K562 (cell line): ENCODE measurements at regions not wholly inside any gene's neighbourhood (a gene's known extent, or its start where the extent isn't known, plus 50 kb on each side); places are given as distances from the start of the nearest gene placed in this dataset.

ENCODE experiments used
- ATAC-seq: fragments of 200-7000 bp; cut with Tn5 transposase; 3 replicates; pipeline ENCODE4 v1.9.1; 2020; ENCODE audit warnings: moderate library complexity
- BruUV-seq: library from RNA; stranded (reverse); fragments of 400-500 nt; replicated peaks from 2 replicates; lab custom pipeline; 2021; lab: Mats Ljungman, UMichigan
- CTCF ChIA-PET: fragments of 300-600 bp; formaldehyde crosslinking; extraction: SDS; loops from one replicate; lab custom pipeline; 2021; ENCODE audit warnings: low intra/inter-chr PET ratio; lab: Yijun Ruan, JAX
- POLR2A ChIA-PET: fragments of 300-600, 350-650 bp; sonication (Branson Sonifier 250); formaldehyde crosslinking; extraction: SDS; loops from one replicate; lab custom pipeline; 2021; ENCODE audit warnings: antibody characterized with exemption, inconsistent platforms; lab: Yijun Ruan, JAX
- DNase-seq, 4 experiments: peaks; one replicate each; pipeline versions ENCODE4 v3.0.0 to v3.0.0-alpha.2; 2011 to 2018; ENCODE audit warnings: low spot score in 3 of 4, mixed read lengths in 3 of 4; ENCODE audit errors: extremely low read depth in 1 of 4
- FAIRE-seq: peaks from 2 replicates; lab custom pipeline; 2011; peaks lifted over from hg19 to GRCh38; lab: Jason Lieb, UNC
- H2AFZ ChIP-seq: 2 replicates; pipeline ENCODE4 v1.6.0; 2011; ENCODE audit warnings: low read depth, low read length, control low read depth, inconsistent platforms
- H3K27ac ChIP-seq: fragments of 200-600 bp; 3 replicates; pipeline ENCODE4 v1.8.0; 2011; ENCODE audit warnings: low read depth, mild to moderate bottlenecking, control low read depth, inconsistent platforms, low read length, moderate library complexity, mixed read lengths; ENCODE audit errors: extremely low read depth
- H3K27me3 ChIP-seq, 2 experiments: fragments of 300-600 bp in 1 of 2; 2 replicates in 1 of 2; 3 replicates in 1 of 2; pipeline versions ENCODE4 v1.6.0 to v1.8.0; 2011; ENCODE audit warnings: inconsistent platforms in 2 of 2, low read length in 2 of 2, mild to moderate bottlenecking in 1 of 2, mixed read lengths in 1 of 2, moderate library complexity in 1 of 2; ENCODE audit not compliant: control insufficient read depth in 2 of 2, insufficient read depth in 2 of 2
- H3K36me3 ChIP-seq: fragments of 300-600 bp; 3 replicates; pipeline ENCODE4 v1.8.0; 2011; ENCODE audit warnings: mild to moderate bottlenecking, low read length, inconsistent platforms; ENCODE audit not compliant: control insufficient read depth, insufficient read depth
- H3K4me1 ChIP-seq, 2 experiments: fragments of 200-600 bp in 1 of 2; replicated peaks in 1 of 2; 2 replicates in 1 of 2; 3 replicates in 1 of 2; pipeline versions ENCODE4 v1.5.1 to v1.8.0; 2011; ENCODE audit warnings: inconsistent platforms in 2 of 2, low read length in 2 of 2, mild to moderate bottlenecking in 1 of 2, mixed read lengths in 1 of 2, moderate library complexity in 1 of 2; ENCODE audit not compliant: control insufficient read depth in 2 of 2, insufficient read depth in 2 of 2
- H3K4me2 ChIP-seq: 2 replicates; pipeline ENCODE4 v1.6.1; 2011; ENCODE audit warnings: low read length, control low read depth, inconsistent platforms, mixed read lengths; ENCODE audit not compliant: insufficient read depth
- H3K4me3 ChIP-seq: fragments of 200-600 bp; sonication (generic), shearing (Covaris generic); 2 replicates; pipeline ENCODE4 v1.5.1; 2016; ENCODE audit warnings: control low read depth, inconsistent platforms
- H3K79me2 ChIP-seq: fragments of 200-600 bp; 3 replicates; pipeline ENCODE4 v1.8.0; 2011; ENCODE audit warnings: low read length, inconsistent platforms; ENCODE audit not compliant: control insufficient read depth, insufficient read depth
- H3K9ac ChIP-seq, 2 experiments: 2 replicates each; pipeline versions ENCODE4 v1.6.0 to v1.6.1; 2011; ENCODE audit warnings: low read depth in 2 of 2, low read length in 2 of 2, control low read depth in 1 of 2, inconsistent platforms in 1 of 2, mild to moderate bottlenecking in 1 of 2, mixed read lengths in 1 of 2; ENCODE audit not compliant: insufficient read depth in 1 of 2
- H3K9me1 ChIP-seq: one replicate; pipeline ENCODE4 v1.6.0; 2011; ENCODE audit warnings: inconsistent platforms, mild to moderate bottlenecking, low read length, moderate library complexity; ENCODE audit not compliant: control insufficient read depth, insufficient read depth
- H3K9me3 ChIP-seq: replicated peaks from 2 replicates; pipeline ENCODE4 v1.5.1; 2011; ENCODE audit warnings: low read depth, low read length, inconsistent platforms; ENCODE audit not compliant: control insufficient read depth, insufficient read depth
- H4K20me1 ChIP-seq: replicated peaks from 2 replicates; pipeline ENCODE4 v1.6.1; 2011; ENCODE audit warnings: low read length, inconsistent platforms, mixed read lengths; ENCODE audit not compliant: control insufficient read depth, insufficient read depth
- CBX5 ChIP-seq: IDR thresholded peaks from 2 replicates; pipeline ENCODE4 v1.6.1; 2014; ENCODE audit warnings: low read depth, borderline replicate concordance
- DDX20 ChIP-seq: fragments of 450-650 bp; IDR thresholded peaks from 2 replicates; pipeline ENCODE4 v1.6.1; 2016; ENCODE audit warnings: missing genetic modification characterization, low read depth, mild to moderate bottlenecking, missing compliant biosample characterization, moderate library complexity
- DIDO1 ChIP-seq: fragments of 450-650 bp; IDR thresholded peaks from 2 replicates; pipeline ENCODE4 v1.6.1; 2016; ENCODE audit warnings: low read depth, missing biosample characterization, missing genetic modification characterization
- E2F8 ChIP-seq: fragments of 450-650 bp; IDR thresholded peaks from 2 replicates; pipeline ENCODE4 v1.7.1; 2018; ENCODE audit warnings: mild to moderate bottlenecking, low read depth; ENCODE audit not compliant: partially characterized antibody
- ETV1 ChIP-seq: fragments of 450-650 bp; conservative IDR thresholded peaks from 2 replicates; pipeline ENCODE4 v1.6.1; 2016; ENCODE audit warnings: missing genetic modification characterization, control low read depth, low read depth, missing compliant biosample characterization
- FIP1L1 ChIP-seq: fragments of 200-400 bp; formaldehyde crosslinking; IDR thresholded peaks from 2 replicates; pipeline ENCODE4 v1.6.1; 2018; ENCODE audit warnings: mild to moderate bottlenecking, low read depth, low read length; ENCODE audit not compliant: poor library complexity, severe bottlenecking
- FOSL1 ChIP-seq: fragments of 200-800 bp; sonication (Bioruptor generic); conservative IDR thresholded peaks from 2 replicates; pipeline ENCODE4 v1.6.1; 2016; ENCODE audit warnings: missing genetic modification characterization, missing compliant biosample characterization
- KLF13 ChIP-seq: fragments of 450-650 bp; IDR thresholded peaks from 2 replicates; pipeline ENCODE4 v1.6.1; 2016; ENCODE audit warnings: missing genetic modification characterization, low read depth, mild to moderate bottlenecking, missing compliant biosample characterization, moderate library complexity, borderline replicate concordance
- NFIC ChIP-seq: fragments of 450-650 bp; IDR thresholded peaks from 2 replicates; pipeline ENCODE4 v1.6.1; 2017; ENCODE audit warnings: mild to moderate bottlenecking, inconsistent platforms
- PTBP1 ChIP-seq: fragments of 200-400 bp; formaldehyde crosslinking; IDR thresholded peaks from 2 replicates; pipeline ENCODE4 v1.6.1; 2017; ENCODE audit warnings: low read depth, low read length
- RBM34 ChIP-seq: fragments of 200-400 bp; formaldehyde crosslinking; IDR thresholded peaks from 2 replicates; pipeline ENCODE4 v1.6.1; 2018; ENCODE audit warnings: low read length, borderline replicate concordance; ENCODE audit not compliant: insufficient read depth
- RFX5 ChIP-seq: IDR thresholded peaks from 2 replicates; pipeline ENCODE4 v1.6.1; 2011; ENCODE audit warnings: low read depth, mild to moderate bottlenecking, improper control_type of control experiment, low read length
- SIN3B ChIP-seq: fragments of 450-650 bp; IDR thresholded peaks from 2 replicates; pipeline ENCODE4 v1.6.1; 2017; ENCODE audit warnings: low read depth, mild to moderate bottlenecking, moderate library complexity
- SMARCC2 ChIP-seq: fragments of 450-650 bp; IDR thresholded peaks from 2 replicates; pipeline ENCODE4 v1.6.1; 2017; ENCODE audit warnings: antibody characterized with exemption, moderate library complexity, mild to moderate bottlenecking, low read depth
- ZNF146 ChIP-seq: IDR thresholded peaks from one replicate; pipeline ENCODE4 v1.6.1; 2018; ENCODE audit warnings: missing compliant biosample characterization; ENCODE audit not compliant: unreplicated experiment
- ZNF24 ChIP-seq: fragments of 450-650 bp; IDR thresholded peaks from 2 replicates; pipeline ENCODE4 v1.6.1; 2016
- ZNF316 ChIP-seq: fragments of 450-650 bp; IDR thresholded peaks from 2 replicates; pipeline ENCODE4 v1.6.1; 2016
- ZNF830 ChIP-seq: fragments of 250-450 bp; sonication (Bioruptor Pico); IDR thresholded peaks from 2 replicates; pipeline ENCODE4 v1.5.0; 2021; ENCODE audit warnings: mild to moderate bottlenecking
- WGBS: fragments of 100-300 bp; shearing (Covaris generic); methylation state at CpG from one replicate; pipeline ENCODE4 v1.1.6; 2016; ENCODE audit warnings: low coverage, mixed read lengths; ENCODE audit not compliant: insufficient coverage; ENCODE audit errors: missing lambda C conversion rate; 5-methylcytosine and 5-hydroxymethylcytosine counted together
- in situ Hi-C: fragments of 300-500 bp; cut with MboI; formaldehyde crosslinking; loops from 4 replicates; pipeline ENCODE4 v1.15.0; 2018; ENCODE audit warnings: inconsistent platforms, mixed read lengths
- intact Hi-C: fragments of 100-400 bp; cut with micrococcal nuclease; formaldehyde crosslinking; loops from 2 replicates; pipeline ENCODE4 v1.14.2; 2022
- TF ChIP-seq, protein P1 (sequence below): fragments of 450-650 bp; formaldehyde crosslinking; IDR thresholded peaks from 2 replicates; pipeline ENCODE4 v1.4.0; 2020; ENCODE audit warnings: mild to moderate bottlenecking
- TF ChIP-seq, protein P2 (sequence below): sonication (generic); formaldehyde crosslinking; IDR thresholded peaks from 2 replicates; pipeline ENCODE4 v1.8.0; 2022; ENCODE audit warnings: mild to moderate bottlenecking, missing genetic modification reagents

DNA sequence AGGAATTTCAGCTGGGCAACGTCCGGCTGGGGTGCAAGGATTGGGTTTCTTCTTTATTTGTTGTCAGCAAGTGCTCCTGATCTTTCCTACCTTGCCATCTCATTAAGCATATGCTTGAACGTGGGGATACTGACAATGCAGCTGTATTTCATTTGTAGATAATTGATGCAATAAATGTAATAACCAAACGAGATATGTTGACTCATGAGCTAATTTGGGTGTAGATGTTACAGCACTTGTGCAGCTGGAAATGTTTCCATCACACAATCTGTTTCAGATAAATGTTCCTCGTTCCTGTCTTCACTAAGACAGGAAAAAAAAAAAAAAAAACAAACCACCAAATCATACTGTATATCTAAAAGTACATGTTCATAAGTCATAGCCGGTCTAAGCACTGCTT lies 123.8 kb downstream of the DMRT2 start (continued):
- TF ChIP-seq, protein P1, sequence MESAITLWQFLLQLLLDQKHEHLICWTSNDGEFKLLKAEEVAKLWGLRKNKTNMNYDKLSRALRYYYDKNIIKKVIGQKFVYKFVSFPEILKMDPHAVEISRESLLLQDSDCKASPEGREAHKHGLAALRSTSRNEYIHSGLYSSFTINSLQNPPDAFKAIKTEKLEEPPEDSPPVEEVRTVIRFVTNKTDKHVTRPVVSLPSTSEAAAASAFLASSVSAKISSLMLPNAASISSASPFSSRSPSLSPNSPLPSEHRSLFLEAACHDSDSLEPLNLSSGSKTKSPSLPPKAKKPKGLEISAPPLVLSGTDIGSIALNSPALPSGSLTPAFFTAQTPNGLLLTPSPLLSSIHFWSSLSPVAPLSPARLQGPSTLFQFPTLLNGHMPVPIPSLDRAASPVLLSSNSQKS (CRISPR knock-in tag): no peak
- TF ChIP-seq RBM34 (no peak), PTBP1 (no peak), ZNF830 (no peak), SMARCC2 (no peak)
- TF ChIP-seq, protein P2, sequence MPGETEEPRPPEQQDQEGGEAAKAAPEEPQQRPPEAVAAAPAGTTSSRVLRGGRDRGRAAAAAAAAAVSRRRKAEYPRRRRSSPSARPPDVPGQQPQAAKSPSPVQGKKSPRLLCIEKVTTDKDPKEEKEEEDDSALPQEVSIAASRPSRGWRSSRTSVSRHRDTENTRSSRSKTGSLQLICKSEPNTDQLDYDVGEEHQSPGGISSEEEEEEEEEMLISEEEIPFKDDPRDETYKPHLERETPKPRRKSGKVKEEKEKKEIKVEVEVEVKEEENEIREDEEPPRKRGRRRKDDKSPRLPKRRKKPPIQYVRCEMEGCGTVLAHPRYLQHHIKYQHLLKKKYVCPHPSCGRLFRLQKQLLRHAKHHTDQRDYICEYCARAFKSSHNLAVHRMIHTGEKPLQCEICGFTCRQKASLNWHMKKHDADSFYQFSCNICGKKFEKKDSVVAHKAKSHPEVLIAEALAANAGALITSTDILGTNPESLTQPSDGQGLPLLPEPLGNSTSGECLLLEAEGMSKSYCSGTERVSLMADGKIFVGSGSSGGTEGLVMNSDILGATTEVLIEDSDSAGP (CRISPR knock-in tag): no peak

DNA sequence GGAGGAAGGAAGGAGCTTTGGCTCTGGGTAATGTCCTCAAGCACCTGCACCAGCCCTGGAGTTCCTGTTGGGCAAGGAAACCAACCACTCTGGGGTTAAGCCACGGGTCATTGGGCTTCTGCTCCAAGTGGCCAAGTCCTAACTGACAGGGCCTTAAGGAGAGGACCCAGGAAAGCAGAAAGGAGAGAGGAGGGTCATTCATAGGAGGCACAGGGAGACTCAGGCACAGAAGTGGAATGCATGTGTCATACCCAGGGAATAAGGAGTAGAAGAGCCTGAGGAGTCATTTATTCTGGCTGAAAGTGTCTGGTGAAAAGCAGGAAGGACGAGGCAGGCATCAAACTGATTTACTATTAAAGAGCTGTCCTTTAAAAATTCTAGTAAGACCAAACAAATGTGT lies 129.2 kb downstream of the DMRT2 start:
- no peaks in the 10 kb centered on the region for H3K9me1 ChIP-seq
- 0% methylated on average over 2 of the region's 2 CpGs for WGBS
- in situ Hi-C loops: no loop called here
- FAIRE-seq (no peak), DNase-seq (no peak), ATAC-seq (no peak)
- no peak overlapping the region for H3K4me2 ChIP-seq
- ChIA-PET POLR2A (no interaction called here), CTCF (no interaction called here)
- H3K27ac ChIP-seq: no peak overlapping the region
- H3K36me3 ChIP-seq: no peaks in the 10 kb centered on the region
- no peak overlapping the region for H3K9ac ChIP-seq
- H3K27me3 ChIP-seq: no peaks in the 10 kb centered on the region
- intact Hi-C loops: no loop called here
- no peaks in the 10 kb centered on the region for H3K4me1 ChIP-seq
- H2AFZ ChIP-seq: no peak overlapping the region
- no peaks in the 10 kb centered on the region for H3K9me3 ChIP-seq
- no peak overlapping the region for H3K4me3 ChIP-seq
- no peaks in the 10 kb centered on the region for H4K20me1 ChIP-seq
- no peaks in the 10 kb centered on the region for H3K79me2 ChIP-seq
- BruUV-seq: no TSS peak
- TF ChIP-seq FIP1L1 (no peak), SIN3B (no peak), ZNF316 (no peak), FOSL1 (tag) (no peak), CBX5 (no peak), DDX20 (tag) (no peak), KLF13 (tag) (no peak), ZNF24 (no peak), E2F8 (no peak), ETV1 (tag) (no peak), RFX5 (no peak), NFIC (no peak), DIDO1 (tag) (no peak), ZNF146 (CRISPR knock-in tag) (no peak)
